Adrenal gland (tissue), 9 donors: ENCODE measurements at regions not wholly inside any gene's neighbourhood (a gene's known extent, or its start where the extent isn't known, plus 50 kb on each side); places are given as distances from the start of the nearest gene placed in this dataset.

Source experiments
- DNase-seq, 7 donors: peaks; one replicate each; pipeline ENCODE4 v3.0.0-alpha.2; 2019 to 2020
- H3K27ac ChIP-seq, 5 donors: fragments of 200-600 bp; sonication (generic) in 4 of 5; 1 replicate in 3 of 5; 2 replicates in 2 of 5; pipeline versions ENCODE4 v1.5.1 to v1.8.0; 2016 to 2020; ENCODE audit warnings: mild to moderate bottlenecking in 1 of 5
- H3K27me3 ChIP-seq: fragments of 200-600 bp; 2 replicates; pipeline ENCODE4 v1.8.0; 2021
- H3K36me3 ChIP-seq, 2 donors: fragments of 200-600 bp; replicated peaks in 1 of 2; 1 replicate in 1 of 2; 2 replicates in 1 of 2; pipeline versions ENCODE4 v1.5.1 to v1.8.0; 2018 to 2022
- H3K4me1 ChIP-seq, 2 donors: fragments of 200-600 bp; replicated peaks in 1 of 2; 1 replicate in 1 of 2; 2 replicates in 1 of 2; pipeline versions ENCODE4 v1.5.1 to v1.8.0; 2018 to 2021
- H3K4me3 ChIP-seq, 4 donors: fragments of 200-600 bp; sonication (generic) in 3 of 4; one replicate each; pipeline ENCODE4 v1.5.1; 2016 to 2018
- H3K9me3 ChIP-seq, 3 donors: fragments of 200-600 bp; sonication (generic) in 1 of 3; replicated peaks in 1 of 3; 1 replicate in 2 of 3; 2 replicates in 1 of 3; pipeline versions ENCODE4 v1.5.1 to v1.8.0; 2016 to 2021
- POLR2A ChIP-seq, 2 donors: fragments of 450-650 bp; IDR thresholded peaks; one replicate each; pipeline ENCODE4 v1.6.1; 2017; ENCODE audit warnings: antibody characterized with exemption in 2 of 2, mild to moderate bottlenecking in 2 of 2, moderate library complexity in 1 of 2
- WGBS, 4 donors: extraction: QIAGEN DNeasy Blood & Tissue Kit in 2 of 4; methylation state at CpG; one replicate each; pipeline versions ENCODE4 v1.1.5 to v1.1.7; 2013 to 2017; 5-methylcytosine and 5-hydroxymethylcytosine counted together
- intact Hi-C, 2 donors: fragments of 100-400 bp; cut with DNase I; formaldehyde crosslinking; loops; one replicate each; pipeline versions ENCODE4 v1.14.1 to v1.15.0; 2022 to 2023
- TF ChIP-seq, protein P1 (sequence below), 6 experiments: fragments of 450-650 bp in 4 of 6; fragments of 200-600 bp in 2 of 6; sonication (generic) in 1 of 6; IDR thresholded peaks; 1 replicate in 5 of 6; 2 replicates in 1 of 6; pipeline versions ENCODE4 v1.5.1 to v1.8.0; 2016 to 2021; ENCODE audit warnings: antibody characterized with exemption in 6 of 6, mild to moderate bottlenecking in 2 of 6, moderate library complexity in 1 of 6
- donor health status: healthy with polysubstance abuse.
- donor health status: Bipolar disorder and iron deficiency.
- donor health status: DM: yes; HTN: yes; CAD: no.
- donor health status: DM: no; HTN: no; CAD: no.
- donor health status: DM: no; HTN: no; CAD: no.

- Histone ChIP-seq H3K4me1 (no peaks in the 10 kb centered on the region), H3K9me3 (no peaks in the 10 kb centered on the region), H3K27me3 (no peaks in the 10 kb centered on the region), H3K36me3 (no peaks in the 10 kb centered on the region), H3K4me3 (no peak overlapping the region), H3K27ac (no peak overlapping the region)
- TF ChIP-seq, protein P1, sequence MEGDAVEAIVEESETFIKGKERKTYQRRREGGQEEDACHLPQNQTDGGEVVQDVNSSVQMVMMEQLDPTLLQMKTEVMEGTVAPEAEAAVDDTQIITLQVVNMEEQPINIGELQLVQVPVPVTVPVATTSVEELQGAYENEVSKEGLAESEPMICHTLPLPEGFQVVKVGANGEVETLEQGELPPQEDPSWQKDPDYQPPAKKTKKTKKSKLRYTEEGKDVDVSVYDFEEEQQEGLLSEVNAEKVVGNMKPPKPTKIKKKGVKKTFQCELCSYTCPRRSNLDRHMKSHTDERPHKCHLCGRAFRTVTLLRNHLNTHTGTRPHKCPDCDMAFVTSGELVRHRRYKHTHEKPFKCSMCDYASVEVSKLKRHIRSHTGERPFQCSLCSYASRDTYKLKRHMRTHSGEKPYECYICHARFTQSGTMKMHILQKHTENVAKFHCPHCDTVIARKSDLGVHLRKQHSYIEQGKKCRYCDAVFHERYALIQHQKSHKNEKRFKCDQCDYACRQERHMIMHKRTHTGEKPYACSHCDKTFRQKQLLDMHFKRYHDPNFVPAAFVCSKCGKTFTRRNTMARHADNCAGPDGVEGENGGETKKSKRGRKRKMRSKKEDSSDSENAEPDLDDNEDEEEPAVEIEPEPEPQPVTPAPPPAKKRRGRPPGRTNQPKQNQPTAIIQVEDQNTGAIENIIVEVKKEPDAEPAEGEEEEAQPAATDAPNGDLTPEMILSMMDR (IDR thresholded peaks at IDR 0.05), result no peak
- TF ChIP-seq POLR2A (IDR thresholded peaks at IDR 0.05), result no peak
- no peak for DNase-seq
- intact Hi-C loops, result no loop called here
- whole genome bisulfite sequencing, 4 donors, result 92 to 100% (median 98%) methylated on average over 2 of the region's 2 CpGs
These were observed 89.7 kb upstream of the CYP1B1 start for GRCh38 chr2:38165698-38166097.

- DNase-seq, result no peak
- no peak overlapping the region for H3K27ac ChIP-seq
- intact Hi-C loops, result no loop called here
- H3K4me1 ChIP-seq, result no peaks in the 10 kb centered on the region
- 83 to 87% (median 83%) methylated on average over 4 of the region's 4 CpGs for WGBS, 4 donors
- no peak overlapping the region for H3K4me3 ChIP-seq
- H3K36me3 ChIP-seq, result no peaks in the 10 kb centered on the region
- no peaks in the 10 kb centered on the region for H3K27me3 ChIP-seq
- no peak for TF ChIP-seq POLR2A (IDR thresholded peaks at IDR 0.05)
- TF ChIP-seq, protein P1 (IDR thresholded peaks at IDR 0.05), result no peak
- no peaks in the 10 kb centered on the region for H3K9me3 ChIP-seq
These were observed 88.9 kb upstream of the CYP1B1 start for GRCh38 chr2:38164881-38165280.

DNA sequence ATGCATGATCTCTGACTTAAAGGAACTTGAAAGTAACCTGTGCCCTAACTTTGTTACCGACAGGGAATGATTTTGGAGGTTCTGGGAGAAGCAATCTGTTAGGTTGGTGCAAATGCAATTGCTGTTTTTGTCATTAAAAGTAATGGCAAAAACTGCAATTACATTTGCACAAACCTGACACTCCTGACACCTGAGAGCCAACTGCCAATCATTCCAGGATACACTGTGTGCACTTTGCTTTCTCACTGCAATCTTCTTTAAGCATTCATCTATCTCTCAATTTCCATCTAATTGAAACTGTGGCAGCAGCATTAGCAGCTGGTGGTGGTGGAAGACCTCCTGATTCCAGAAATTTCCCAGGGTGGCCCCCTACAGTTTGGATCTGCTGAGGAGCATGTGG, 87.6 kb upstream of the CYP1B1 start:
- H3K4me1 ChIP-seq, result peaks cover 5 to 6% of the 10 kb centered on the region in 2 donors
- no peaks in the 10 kb centered on the region for H3K9me3 ChIP-seq
- H3K4me3 ChIP-seq, result no peak overlapping the region
- intact Hi-C loops, result no loop called here
- WGBS, 4 donors, result 90 to 100% (median 98%) methylated on average over 1 of the region's 1 CpG
- TF ChIP-seq POLR2A (IDR thresholded peaks at IDR 0.05), result no peak
- TF ChIP-seq, protein P1 (IDR thresholded peaks at IDR 0.05), result no peak
- no peak overlapping the region for H3K27ac ChIP-seq
- no peaks in the 10 kb centered on the region for H3K36me3 ChIP-seq
- H3K27me3 ChIP-seq, result no peaks in the 10 kb centered on the region
- DNase-seq, result no peak

DNA sequence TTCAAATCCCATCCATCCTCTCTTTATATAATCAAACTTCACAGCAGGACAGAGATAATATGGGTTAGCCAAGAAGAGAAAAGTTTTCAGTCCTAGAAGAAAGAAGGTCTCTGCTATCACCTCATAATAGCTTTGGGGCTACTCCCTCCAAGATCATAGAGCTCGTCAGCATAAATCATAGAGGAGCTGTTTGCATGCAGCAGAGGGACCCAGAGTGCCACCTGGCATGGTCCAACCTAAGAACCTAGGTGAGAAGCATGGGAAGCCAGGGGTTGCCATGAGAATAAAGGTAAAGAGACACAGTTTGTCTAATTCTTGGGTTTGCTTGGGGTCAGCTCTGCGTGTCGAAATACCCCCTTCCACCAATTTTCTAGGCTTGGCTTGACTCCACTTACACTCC, 87.1 kb upstream of the CYP1B1 start:
- WGBS, 4 donors, result 63 to 89% (median 67%) methylated on average over 3 of the region's 3 CpGs
- intact Hi-C loops, result no loop called here

More for the DNA sequence above, 87.1 kb upstream of the CYP1B1 start:
- no peak for DNase-seq
- Histone ChIP-seq H3K36me3 (no peaks in the 10 kb centered on the region), H3K27ac (no peak overlapping the region), H3K4me1 (peaks cover 6% of the 10 kb centered on the region in 2 donors), H3K27me3 (no peaks in the 10 kb centered on the region), H3K4me3 (no peak overlapping the region), H3K9me3 (no peaks in the 10 kb centered on the region)
- TF ChIP-seq, protein P1 (IDR thresholded peaks at IDR 0.05), result no peak
- TF ChIP-seq POLR2A (IDR thresholded peaks at IDR 0.05), result no peak
